A549 (cell line): ENCODE measurements at regions not wholly inside any gene's neighbourhood (a gene's known extent, or its start where the extent isn't known, plus 50 kb on each side); places are given as distances from the start of the nearest gene placed in this dataset.

Experiments
- ATAC-seq, 2 experiments: fragments of 200-7000 bp in 1 of 2; fragments of >200 bp in 1 of 2; cut with Nextera tagmentation in 1 of 2; cut with Tn5 transposase in 1 of 2; 3 replicates each; pipeline versions ENCODE4 v1.8.0 to v1.9.1; 2018 to 2020; ENCODE audit warnings: mild to moderate bottlenecking in 1 of 2, moderate library complexity in 1 of 2
- CTCF ChIA-PET: fragments of 300-600 bp; sonication (Branson Sonifier 250); formaldehyde crosslinking; extraction: SDS; loops from one replicate; lab custom pipeline; 2021; ENCODE audit warnings: antibody characterized with exemption, inconsistent platforms; lab: Yijun Ruan, JAX
- POLR2A ChIA-PET: fragments of 350-600 bp; formaldehyde crosslinking; extraction: SDS; loops from one replicate; lab custom pipeline; 2021; ENCODE audit warnings: antibody characterized with exemption, inconsistent platforms; lab: Yijun Ruan, JAX
- DNase-seq, 2 experiments: peaks; one replicate each; pipeline versions ENCODE4 v3.0.0 to v3.0.0-alpha.2; 2011 to 2016; ENCODE audit warnings: low read depth in 1 of 2, low spot score in 1 of 2
- FAIRE-seq: peaks from 2 replicates; lab custom pipeline; 2011; peaks lifted over from hg19 to GRCh38; lab: Jason Lieb, UNC
- H3K27ac ChIP-seq, 2 experiments: fragments of >200 bp; sonication (Bioruptor Twin); formaldehyde crosslinking; 3 replicates each; pipeline ENCODE4 v1.5.1; 2016 to 2017
- H3K4me1 ChIP-seq: fragments of >200 bp; sonication (Bioruptor Twin); formaldehyde crosslinking; 3 replicates; pipeline ENCODE4 v1.6.1; 2016
- H3K4me2 ChIP-seq: fragments of >200 bp; sonication (Bioruptor Twin); formaldehyde crosslinking; 3 replicates; pipeline ENCODE4 v1.6.1; 2016
- H3K4me3 ChIP-seq: fragments of >200 bp; sonication (Bioruptor Twin); formaldehyde crosslinking; 3 replicates; pipeline ENCODE4 v1.5.1; 2016
- H3K9me3 ChIP-seq: fragments of >200 bp; sonication (Bioruptor Twin); formaldehyde crosslinking; 3 replicates; pipeline ENCODE4 v1.6.1; 2016
- CBX2 ChIP-seq: fragments of 200-600 bp; sonication (generic); IDR thresholded peaks from 2 replicates; pipeline ENCODE4 v1.6.1; 2016; ENCODE audit warnings: low read depth, mild to moderate bottlenecking, borderline replicate concordance
- CHD2 ChIP-seq: fragments of 150-350 bp; IDR thresholded peaks from 2 replicates; pipeline ENCODE4 v1.6.1; 2014; ENCODE audit warnings: low read length; ENCODE audit not compliant: partially characterized antibody
- CHD4 ChIP-seq: fragments of 200-600 bp; sonication (generic); IDR thresholded peaks from 2 replicates; pipeline ENCODE4 v1.6.1; 2016; ENCODE audit warnings: antibody characterized with exemption, mild to moderate bottlenecking, borderline replicate concordance
- EHMT2 ChIP-seq: fragments of 200-600 bp; sonication (generic); IDR thresholded peaks from 2 replicates; pipeline ENCODE4 v1.6.1; 2016; ENCODE audit warnings: antibody characterized with exemption, low read depth, mild to moderate bottlenecking, moderate library complexity
- ESRRA ChIP-seq: fragments of 150-350 bp; IDR thresholded peaks from 2 replicates; pipeline ENCODE4 v1.6.1; 2014; ENCODE audit warnings: mild to moderate bottlenecking, low read length, borderline replicate concordance
- HMGXB4 ChIP-seq: fragments of 250-450 bp; sonication (Bioruptor Pico); IDR thresholded peaks from 2 replicates; pipeline ENCODE4 v1.5.0; 2021; ENCODE audit warnings: mild to moderate bottlenecking, moderate library complexity, borderline replicate concordance
- HOXB13 ChIP-seq: fragments of 250-450 bp; sonication (Bioruptor Pico); IDR thresholded peaks from 2 replicates; pipeline ENCODE4 v1.5.0; 2020; ENCODE audit warnings: low read depth, mild to moderate bottlenecking, moderate library complexity
- JUNB ChIP-seq: fragments of >200 bp; sonication (Bioruptor Twin); formaldehyde crosslinking; IDR thresholded peaks from 2 replicates; pipeline ENCODE4 v1.6.1; 2016
- KDM5A ChIP-seq: fragments of 200-600 bp; sonication (generic); IDR thresholded peaks from 2 replicates; pipeline ENCODE4 v1.6.1; 2016; ENCODE audit warnings: antibody characterized with exemption, mild to moderate bottlenecking
- MAX ChIP-seq: IDR thresholded peaks from 2 replicates; pipeline ENCODE4 v1.6.1; 2012
- NR3C1 ChIP-seq: fragments of >200 bp; sonication (Bioruptor Twin); formaldehyde crosslinking; IDR thresholded peaks from 3 replicates; pipeline ENCODE4 v1.6.1; 2017
- RARB ChIP-seq: fragments of 250-450 bp; sonication (Bioruptor Pico); IDR thresholded peaks from 2 replicates; pipeline ENCODE4 v1.8.0; 2021; ENCODE audit warnings: mild to moderate bottlenecking, moderate library complexity
- REST ChIP-seq: fragments of 200-600 bp; sonication (generic); IDR thresholded peaks from 2 replicates; pipeline ENCODE4 v1.6.1; 2016; ENCODE audit warnings: antibody characterized with exemption, mild to moderate bottlenecking, moderate library complexity
- SMC3 ChIP-seq: fragments of >200 bp; sonication (Bioruptor Twin); formaldehyde crosslinking; IDR thresholded peaks from 3 replicates; pipeline ENCODE4 v1.6.1; 2018; ENCODE audit warnings: inconsistent platforms
- TP53 ChIP-seq: fragments of 250-450 bp; sonication (Bioruptor Pico); IDR thresholded peaks from 2 replicates; pipeline ENCODE4 v1.5.0; 2021; ENCODE audit warnings: mild to moderate bottlenecking, moderate library complexity
- ZC3H11A ChIP-seq: fragments of 450-650 bp; IDR thresholded peaks from 2 replicates; pipeline ENCODE4 v1.6.1; 2014; ENCODE audit warnings: antibody characterized with exemption, mild to moderate bottlenecking
- ZFP36 ChIP-seq: fragments of 450-650 bp; IDR thresholded peaks from 2 replicates; pipeline ENCODE4 v1.6.1; 2014; ENCODE audit warnings: borderline replicate concordance; ENCODE audit not compliant: partially characterized antibody
- ZNF302 ChIP-seq: fragments of 250-450 bp; sonication (Bioruptor Pico); IDR thresholded peaks from 2 replicates; pipeline ENCODE4 v1.9.0; 2021; ENCODE audit warnings: inconsistent platforms, mild to moderate bottlenecking, moderate library complexity
- ZSCAN20 ChIP-seq: fragments of 250-450 bp; sonication (Bioruptor Pico); IDR thresholded peaks from 2 replicates; pipeline ENCODE4 v1.8.0; 2022; ENCODE audit warnings: mild to moderate bottlenecking, moderate library complexity
- WGBS: methylation state at CpG from one replicate; pipeline ENCODE4 v1.1.6; 2017; ENCODE audit errors: missing lambda C conversion rate; 5-methylcytosine and 5-hydroxymethylcytosine counted together

- ATAC-seq (no peak), DNase-seq (no peak), FAIRE-seq (no peak)
- WGBS, result 15% methylated on average over 3 of the region's 3 CpGs
- no peaks in the 10 kb centered on the region for H3K9me3 ChIP-seq
- no peak overlapping the region for H3K4me3 ChIP-seq
- H3K4me2 ChIP-seq, result no peak overlapping the region
- CTCF ChIA-PET, result no interaction called here
- TF ChIP-seq EHMT2, result no peak
- TF ChIP-seq ZSCAN20 (CRISPR knock-in tag), result no peak
- TF ChIP-seq ZFP36, result no peak
- TF ChIP-seq REST, result no peak
- no peak for TF ChIP-seq CBX2
- no peak for TF ChIP-seq SMC3
- no peak for TF ChIP-seq MAX
- TF ChIP-seq NR3C1, result no peak
- TF ChIP-seq RARB, result no peak
- TF ChIP-seq ZC3H11A, result no peak
- TF ChIP-seq CHD2, result no peak
- TF ChIP-seq KDM5A, result no peak
- TF ChIP-seq JUNB, result no peak
- TF ChIP-seq TP53 (CRISPR knock-in tag), result no peak
- TF ChIP-seq CHD4, result no peak
- no peak overlapping the region for H3K27ac ChIP-seq
- H3K4me1 ChIP-seq, result no peaks in the 10 kb centered on the region
- POLR2A ChIA-PET, result no interaction called here
Observed at GRCh38 chr21:27045281-27045985, 78.5 kb upstream of the ADAMTS5 start.

GRCh38 chr21:27043377-27043776, 76.5 kb upstream of the ADAMTS5 start:
- TF ChIP-seq ZNF302 (CRISPR knock-in tag), result no peak
- TF ChIP-seq HOXB13 (CRISPR knock-in tag), result no peak
- no peak for TF ChIP-seq HMGXB4 (CRISPR knock-in tag)
- no peak for TF ChIP-seq ESRRA
- no peak for TF ChIP-seq REST
- TF ChIP-seq, all 56 proteins: peak for 0
- ChIA-PET CTCF (no interaction called here), POLR2A (no interaction called here)
- H3K4me2 ChIP-seq, result no peak overlapping the region
- H3K4me3 ChIP-seq, result no peak overlapping the region
- DNase-seq (no peak), ATAC-seq (no peak), FAIRE-seq (no peak)
- H3K4me1 ChIP-seq, result no peaks in the 10 kb centered on the region
- WGBS, result 0% methylated on average over 1 of the region's 1 CpG
- no peaks in the 10 kb centered on the region for H3K9me3 ChIP-seq
- no peak overlapping the region for H3K27ac ChIP-seq
